Limb (tissue), 2 donors: ENCODE measurements at regions not wholly inside any gene's neighbourhood (a gene's known extent, or its start where the extent isn't known, plus 50 kb on each side); places are given as distances from the start of the nearest gene placed in this dataset.
A peak's percentile ranks its signal among the peaks of the same experiment; 100 is the strongest.

Experiments
- DNase-seq, 2 donors: peaks; one replicate each; pipeline ENCODE4 v3.0.0-alpha.2; 2016; ENCODE audit errors: extremely low spot score in 2 of 2

DNA sequence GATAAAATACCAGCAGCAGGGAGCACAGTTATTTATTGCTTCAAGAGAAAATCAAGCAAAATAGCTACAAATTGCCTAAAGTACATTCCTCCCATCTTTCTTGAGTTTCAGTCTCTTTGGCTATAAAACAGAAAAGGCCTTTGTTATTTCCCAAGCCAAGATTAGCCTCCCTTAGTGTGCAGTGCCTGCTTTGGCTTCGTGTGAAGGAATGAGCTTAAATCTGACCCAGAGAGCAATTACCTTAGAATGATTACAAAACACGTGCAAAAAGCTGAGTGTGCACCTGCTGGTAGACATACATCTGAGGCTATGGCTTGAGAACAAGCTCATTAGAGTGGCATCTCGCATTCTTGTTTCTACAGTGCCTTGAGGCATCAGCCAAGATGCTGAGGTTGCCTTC is 250.8 kb downstream of the C4orf33 start:
- DNase-seq, result no peak

DNA sequence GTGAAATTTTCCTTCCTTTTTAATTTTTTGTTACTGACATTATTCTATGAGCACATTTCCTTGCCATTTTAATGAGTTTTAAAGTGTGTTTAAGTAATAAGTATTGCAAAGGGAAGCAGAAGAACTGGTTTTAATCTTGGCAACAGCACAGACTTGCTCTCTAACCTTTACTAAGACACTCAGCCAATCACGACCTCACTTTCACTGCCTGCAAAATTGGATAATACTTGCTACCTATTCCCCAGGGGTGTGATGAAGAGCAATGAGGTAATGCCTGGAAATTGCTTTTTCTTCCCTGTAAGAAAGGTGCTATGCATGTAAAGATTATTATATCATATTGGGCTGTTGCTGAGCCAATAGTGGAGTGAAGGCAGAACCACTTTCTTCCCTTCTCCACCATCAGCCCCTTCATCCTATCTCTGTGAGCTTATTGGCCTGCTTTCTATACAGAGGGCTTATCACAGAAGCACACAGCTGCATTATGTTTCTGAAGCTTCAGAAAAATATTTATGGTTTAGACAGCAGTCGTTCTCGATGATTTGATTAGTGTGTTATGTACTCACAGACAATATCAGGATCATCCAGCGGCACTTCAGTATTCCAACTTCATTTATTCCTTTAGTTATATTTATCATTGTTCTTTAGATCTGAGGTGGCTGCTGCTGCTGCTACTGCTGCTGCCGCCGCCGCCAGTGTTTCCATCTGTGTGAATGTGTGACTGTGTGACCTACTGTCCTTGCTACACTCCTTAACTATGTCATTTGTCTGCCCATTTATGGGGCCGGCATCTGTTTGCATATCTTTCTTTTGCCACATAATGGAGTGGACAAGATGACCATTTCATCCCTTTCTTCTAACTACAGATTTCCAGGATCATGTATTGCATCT is 255.1 kb downstream of the C4orf33 start:
- DNase-seq, result peak in 1 of 2 donors; percentile 58

DNA sequence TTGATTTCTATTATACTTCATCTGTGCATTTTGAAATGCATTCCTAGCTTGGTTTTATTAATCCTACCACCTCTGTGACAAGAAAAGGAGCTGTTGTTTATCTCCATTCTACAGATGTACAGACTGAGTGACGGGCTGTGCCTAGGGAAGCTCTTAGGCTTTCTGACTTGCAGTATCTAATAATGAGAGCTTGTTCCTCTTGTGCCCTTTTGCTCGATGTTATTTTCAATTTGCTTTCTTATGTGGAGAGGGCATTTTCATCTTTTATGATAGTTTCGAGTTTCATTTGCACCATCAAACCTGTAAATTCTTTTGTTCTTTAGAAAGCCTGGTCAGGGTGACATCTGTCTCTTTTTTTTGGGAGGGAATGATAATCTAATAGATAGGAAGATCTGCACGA is 256.5 kb downstream of the C4orf33 start:
- DNase-seq, result no peak

DNA sequence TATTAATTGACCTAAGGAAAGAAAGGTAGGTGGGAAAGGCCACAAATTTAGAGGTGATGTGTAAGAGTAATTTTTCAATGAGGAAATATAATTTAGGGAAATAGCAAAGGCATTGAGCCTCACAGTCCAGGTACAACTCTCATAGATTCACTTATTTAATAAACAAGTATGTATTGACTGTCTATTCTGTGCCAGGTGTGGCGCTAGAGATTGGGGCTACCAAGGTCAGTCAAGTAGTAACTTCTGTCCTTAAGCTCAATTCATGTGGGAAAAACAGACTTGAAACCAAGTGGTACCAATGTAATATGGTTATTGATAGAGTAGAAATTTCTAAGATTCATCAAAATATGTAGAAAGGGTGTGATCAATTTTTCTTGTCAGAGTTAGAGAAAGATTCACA is 257.5 kb downstream of the C4orf33 start:
- no peak for DNase-seq

DNA sequence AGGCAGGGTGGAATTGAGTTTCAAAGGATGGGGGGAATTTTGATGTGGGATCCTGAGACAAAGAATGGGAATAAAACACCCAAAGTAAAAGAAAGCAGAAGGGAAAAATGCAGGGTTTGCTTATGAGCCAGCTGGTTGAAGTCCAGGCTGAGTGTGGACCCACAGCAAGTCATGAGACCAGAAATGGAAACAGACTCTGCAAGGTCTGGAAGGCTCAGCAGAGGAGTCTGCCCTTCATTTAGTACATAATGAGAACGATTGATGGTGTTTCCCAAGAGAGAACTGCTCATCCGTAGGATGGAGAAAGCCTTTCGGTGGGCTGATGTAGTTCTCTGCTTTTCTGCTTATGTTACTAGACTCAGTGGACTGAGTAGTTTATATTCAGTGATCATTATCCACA is 259.1 kb downstream of the C4orf33 start:
- no peak for DNase-seq

DNA sequence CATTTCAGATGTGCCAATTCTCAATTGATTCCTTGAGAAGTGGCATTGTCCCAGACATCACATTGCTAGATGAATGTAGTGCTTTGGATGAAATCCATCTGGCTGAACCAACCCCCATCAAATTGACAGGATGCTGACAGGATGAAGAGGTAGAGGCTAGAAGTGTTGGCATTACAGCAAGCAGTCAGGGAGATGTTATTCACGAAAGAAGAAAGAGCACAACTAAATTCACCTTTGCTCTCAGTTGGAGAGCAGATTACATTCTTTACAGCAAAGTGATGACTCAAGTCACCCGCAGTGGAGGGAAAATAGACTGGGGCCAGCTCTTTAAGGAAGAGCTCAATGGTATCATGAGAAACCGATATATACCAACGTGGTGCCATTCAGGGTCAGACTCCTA is 259.6 kb downstream of the C4orf33 start:
- DNase-seq, result no peak

DNA sequence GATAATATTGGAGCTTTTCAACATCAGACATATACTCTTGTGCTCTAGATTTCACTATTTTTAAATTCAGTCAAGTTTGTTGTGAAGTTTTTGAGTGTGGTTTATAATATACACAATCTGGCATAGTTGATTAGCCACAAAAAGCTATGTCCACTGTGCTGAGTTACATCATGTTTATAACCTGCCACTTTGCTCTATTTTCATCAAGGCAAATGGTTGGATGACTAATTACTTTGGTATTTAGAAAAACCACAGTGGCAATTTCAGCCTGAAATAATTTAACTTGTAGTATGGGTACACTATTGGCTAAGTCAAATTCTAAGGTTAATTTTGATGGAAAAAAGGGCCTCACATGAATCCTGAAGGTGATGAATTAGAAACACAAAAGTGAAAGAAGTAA is 262.6 kb downstream of the C4orf33 start:
- no peak for DNase-seq

DNA sequence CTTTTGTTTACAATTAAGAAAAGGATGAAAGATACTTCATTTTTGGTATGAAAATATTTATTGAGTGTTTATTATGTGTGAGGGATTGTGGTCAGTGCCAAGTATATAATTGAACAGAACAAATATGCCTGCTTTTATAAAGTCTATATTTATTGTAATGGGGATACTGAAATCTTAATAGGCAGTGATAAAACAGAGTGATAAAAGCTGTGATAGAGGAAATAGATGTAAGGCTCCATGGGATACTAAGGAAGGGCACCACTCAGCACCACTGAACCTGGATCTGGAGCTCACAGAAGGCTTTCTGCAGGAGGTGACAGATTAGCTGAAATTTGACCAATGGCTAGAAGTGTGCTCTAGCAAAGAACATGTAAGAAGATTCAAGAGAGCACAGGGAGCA is 263.5 kb downstream of the C4orf33 start:
- DNase-seq, result no peak

DNA sequence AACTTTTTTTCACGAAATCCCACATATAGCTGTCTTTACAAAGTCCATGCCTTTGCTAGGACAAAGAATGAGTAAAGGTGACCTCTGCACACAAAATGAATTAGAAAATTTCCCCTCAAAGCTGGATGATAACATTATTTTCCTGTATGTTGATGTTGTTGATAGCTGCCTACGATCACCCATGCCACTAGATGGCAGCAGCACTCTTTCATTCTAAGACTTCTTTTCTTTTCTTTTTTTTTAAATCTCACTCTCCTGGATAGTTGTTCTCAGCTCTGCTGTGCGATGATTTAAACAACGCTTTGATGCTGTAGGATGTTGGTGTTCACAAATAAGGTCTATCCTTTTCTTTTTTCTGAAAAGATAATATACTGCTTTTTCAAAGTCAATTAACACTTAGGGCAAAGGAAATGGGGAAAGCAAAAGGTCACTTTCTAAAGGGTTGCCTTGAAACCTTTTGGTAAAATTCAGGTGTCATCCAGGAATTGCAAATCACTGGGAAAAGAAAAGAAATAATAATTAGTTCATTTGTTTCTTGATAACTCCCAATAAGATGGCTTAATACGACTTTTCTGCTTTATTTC is 266.8 kb downstream of the C4orf33 start:
- peak; percentile 69 to 90 for DNase-seq

DNA sequence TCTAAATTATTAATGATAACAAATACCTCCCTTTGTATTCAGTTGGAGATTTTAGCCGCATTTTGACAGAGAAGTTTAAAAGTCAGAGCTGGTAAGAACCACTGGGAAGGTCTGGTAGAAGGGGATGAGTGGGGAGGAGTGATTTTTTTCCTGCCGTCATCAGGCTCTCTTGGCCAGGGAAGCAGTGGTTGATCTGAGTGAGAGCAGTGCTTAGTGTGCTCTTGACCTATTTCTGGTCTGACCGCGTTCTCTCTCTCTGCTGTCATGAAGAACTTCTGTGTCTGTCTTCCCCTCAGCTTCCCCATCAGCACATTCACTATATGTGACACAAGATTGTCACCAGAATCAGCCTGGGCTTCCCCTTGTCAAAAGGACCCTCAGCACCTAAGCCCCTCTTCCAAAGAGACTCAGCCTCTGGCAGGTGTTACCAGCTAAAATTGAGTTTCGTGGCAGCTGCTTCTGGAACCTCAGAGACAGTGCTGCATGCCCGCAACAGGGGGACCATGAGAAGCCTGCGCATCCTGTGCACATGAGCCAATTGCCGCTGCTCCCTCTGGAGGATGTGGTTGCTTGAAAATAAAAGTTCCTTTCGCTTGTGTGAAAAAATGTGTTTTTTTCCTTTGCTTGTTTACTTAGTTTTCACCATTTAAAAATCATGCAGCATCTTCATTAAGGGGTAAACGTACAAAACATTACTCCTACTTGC is 268.9 kb downstream of the C4orf33 start:
- DNase-seq, result no peak

DNA sequence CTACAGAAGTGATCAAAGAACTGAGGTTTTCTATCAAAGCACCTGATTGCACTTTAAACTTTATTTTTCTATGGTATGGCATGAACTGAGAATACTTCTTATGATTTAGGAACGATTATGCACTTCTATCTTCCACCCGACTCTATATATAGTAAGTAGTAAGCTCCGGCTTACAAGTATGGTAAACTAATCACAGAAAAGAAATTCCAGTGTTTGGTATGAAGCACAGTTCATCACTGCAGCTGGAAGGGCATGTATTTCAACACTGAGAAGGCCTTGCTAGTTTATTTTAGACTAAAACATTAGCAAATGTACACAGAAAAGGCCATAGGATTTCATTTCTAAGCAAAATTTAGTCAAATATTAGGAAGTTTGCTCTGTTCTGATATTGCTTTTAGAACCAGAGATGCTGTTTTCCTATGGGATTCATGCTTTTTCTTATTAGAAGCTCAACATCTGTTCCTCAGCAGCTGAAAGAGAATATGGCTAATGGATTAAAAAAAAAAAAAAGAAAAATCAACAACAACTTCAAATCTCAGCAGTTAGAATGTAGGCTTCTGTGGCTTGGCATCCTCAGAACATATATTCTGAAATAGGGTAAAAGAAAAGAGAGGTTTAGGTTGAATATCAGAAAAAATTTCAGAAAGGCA is 273.5 kb downstream of the C4orf33 start:
- DNase-seq, result peak in 1 of 2 donors; percentile 40

DNA sequence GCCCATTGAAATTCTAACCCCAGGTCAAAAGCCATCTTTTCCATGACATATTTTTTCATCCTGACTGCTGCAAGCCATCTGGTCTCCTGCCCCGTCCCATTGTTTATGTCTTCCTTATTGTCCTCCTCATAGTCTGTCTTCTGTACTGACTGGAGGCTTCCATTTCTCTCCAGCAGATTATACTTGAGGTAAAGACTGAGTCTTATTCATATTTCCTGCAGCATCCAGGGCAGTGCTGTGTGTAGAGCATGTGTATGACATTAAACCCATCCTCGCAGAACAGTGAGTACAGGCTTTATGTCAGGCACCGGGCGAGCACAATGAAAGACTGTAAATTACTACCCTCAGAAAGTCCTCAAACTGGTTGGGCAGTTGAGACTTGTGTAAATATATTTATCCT is 275.1 kb downstream of the C4orf33 start:
- DNase-seq, result no peak

DNA sequence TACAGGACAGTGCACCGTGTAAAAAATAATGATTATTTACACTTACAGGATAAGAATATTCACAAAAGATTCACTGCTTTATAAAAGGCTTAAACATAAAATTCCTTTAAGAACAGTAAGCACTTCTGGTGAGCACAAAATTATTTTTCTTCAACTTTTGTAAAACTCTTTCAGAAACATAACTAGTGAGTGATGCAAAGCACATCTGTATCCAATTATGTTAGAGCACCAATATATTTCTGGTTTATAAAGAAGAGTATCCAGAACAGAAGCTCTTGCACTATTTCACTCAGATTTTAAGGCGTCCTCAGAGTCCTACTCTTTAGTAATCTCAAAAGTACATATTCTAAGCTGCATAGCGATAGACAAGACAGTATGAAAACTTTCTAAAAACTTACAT is 276.0 kb downstream of the C4orf33 start:
- peak in 1 of 2 donors; percentile 57 for DNase-seq

DNA sequence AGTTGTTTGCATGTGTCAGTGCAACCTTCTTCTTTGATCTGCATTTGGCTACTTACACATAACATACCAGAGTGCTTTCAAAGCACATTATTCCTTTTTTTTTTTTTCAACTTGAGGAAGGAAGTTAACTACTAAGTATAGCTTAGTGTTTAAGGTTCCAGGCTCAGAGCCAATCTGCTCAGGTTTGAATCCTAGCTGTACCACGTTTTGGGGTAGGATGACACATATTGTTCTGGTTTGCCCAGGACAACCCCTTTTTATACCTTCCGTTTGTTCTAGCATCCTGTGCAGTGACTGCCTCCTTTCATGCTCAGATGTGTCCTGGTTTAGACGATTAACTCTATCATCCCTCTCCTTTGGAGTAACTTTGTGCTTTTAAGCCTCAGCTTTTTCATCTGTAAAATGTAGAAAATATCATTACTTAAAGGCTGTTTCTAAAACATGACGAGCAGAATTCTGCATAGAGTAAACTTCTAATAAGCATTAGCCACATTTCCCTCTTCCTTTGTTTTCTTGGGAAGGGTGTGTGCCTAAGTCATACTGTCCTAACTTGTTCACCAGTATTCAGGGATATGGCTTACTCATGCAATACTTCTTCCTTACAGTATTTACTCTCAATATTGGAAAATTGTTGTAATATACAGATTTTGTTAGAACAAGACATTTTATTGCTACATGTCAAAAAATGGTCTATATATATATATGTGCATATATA is 281.3 kb downstream of the C4orf33 start:
- no peak for DNase-seq

DNA sequence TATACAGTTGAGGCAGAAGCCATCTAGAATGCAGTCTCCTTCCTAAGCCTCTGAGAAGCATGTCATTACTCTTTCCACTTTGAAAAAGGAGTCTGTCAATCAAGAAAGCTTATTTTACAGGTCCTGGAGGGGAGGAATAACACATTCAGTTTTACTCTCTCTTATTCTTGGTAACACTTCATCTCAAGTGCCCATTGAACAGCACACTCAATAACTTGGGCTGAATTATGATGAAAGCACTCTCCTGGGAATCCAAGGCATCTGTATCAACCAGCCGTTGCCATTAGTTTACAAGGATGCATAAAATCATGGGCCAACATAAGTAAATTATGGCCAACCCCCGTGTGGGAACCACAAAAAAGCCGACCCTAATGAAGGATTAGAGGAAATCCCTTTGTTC is 282.4 kb downstream of the C4orf33 start:
- DNase-seq, result no peak

DNA sequence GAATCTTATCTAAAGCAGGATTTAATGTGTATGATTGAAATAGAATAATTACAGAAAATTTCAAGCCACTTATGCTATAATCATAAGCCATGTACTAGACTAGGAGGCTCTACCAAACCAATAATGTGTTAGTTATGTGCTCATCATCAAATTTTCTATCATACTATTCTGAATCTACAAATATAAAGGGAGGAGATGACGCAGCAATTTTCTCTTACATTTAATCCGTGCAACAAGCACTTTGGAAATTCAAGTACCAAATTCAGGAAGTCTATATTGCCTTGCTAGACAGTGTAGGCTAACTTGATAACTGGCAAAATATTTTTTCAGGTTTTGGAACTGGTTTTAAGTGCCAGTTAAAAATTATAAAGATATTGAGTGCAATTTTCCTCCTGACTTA is 283.5 kb downstream of the C4orf33 start:
- no peak for DNase-seq

DNA sequence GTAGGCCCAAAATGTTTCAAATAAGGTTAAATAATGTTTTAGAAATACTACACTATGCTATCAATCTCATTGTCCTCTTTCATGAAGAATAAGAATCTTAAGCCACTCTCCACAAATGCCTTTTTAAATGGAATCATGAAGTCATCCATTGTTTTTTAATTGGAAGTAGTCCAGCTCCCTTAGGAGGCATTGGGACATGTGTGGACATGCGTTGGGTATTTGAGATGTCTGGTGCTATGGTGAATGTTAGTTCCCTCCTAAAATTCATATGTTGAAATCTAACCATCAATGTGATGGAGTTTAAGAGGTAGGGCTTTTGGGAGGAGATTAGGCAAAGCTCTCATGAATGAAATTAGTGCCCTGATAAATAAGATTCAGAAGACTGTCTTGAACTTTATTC is 289.0 kb downstream of the C4orf33 start:
- DNase-seq, result no peak

DNA sequence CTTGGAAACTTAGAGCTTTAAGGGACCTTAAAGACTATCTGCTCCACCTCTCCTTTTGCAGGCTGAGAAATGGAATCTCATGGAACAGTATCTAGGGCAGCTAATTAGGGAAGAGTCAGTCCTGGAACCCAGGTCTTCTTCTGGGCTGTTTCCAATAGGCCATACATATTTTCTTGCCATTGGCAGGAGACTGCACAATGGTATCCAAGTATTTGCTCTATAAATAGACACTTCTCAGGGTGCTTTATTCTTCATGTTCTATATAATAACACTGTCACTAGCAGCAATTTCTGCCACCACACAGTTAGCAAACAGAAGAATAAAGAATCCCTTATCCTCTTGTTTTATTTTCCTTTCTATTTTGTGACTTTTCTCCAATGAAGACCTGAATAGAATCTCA is 291.7 kb downstream of the C4orf33 start:
- DNase-seq, result no peak

DNA sequence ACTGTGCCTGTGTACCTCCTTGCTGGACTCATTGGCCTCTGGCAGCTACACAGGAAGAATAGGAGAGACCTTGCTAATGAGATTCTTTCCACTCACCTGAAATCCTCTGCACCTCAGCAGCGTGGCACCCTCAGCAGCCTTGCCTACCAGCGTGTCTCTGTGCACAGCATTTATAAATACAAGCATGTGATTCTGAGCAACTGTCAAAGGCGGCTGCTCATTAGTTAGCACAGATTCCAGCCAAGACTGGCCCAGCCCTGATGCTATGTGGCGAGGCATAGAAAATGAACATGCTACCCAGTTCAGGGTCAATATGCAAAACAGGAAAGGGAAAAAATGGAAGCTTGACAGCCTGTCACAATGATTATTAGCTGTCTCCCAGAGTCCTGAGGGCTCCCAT is 298.0 kb downstream of the C4orf33 start:
- DNase-seq, result no peak

DNA sequence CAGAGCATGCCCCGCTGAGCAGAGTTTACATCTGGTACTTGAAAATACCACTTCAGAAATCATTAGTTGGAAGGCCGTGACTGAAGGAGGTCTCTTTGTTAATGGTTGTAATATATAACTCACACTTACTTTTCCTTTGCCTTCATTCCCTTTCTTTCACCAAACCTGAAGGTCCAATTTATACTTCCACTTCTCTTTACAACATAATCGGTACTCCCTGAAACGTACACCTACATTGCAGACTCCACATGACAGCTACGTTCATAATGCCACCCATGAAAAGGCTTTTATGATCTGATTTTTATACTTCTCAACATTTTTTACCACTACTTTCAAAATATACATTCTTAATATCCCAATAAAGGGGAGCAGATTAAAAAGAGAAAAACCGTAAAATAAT is 298.7 kb downstream of the C4orf33 start:
- no peak for DNase-seq

DNA sequence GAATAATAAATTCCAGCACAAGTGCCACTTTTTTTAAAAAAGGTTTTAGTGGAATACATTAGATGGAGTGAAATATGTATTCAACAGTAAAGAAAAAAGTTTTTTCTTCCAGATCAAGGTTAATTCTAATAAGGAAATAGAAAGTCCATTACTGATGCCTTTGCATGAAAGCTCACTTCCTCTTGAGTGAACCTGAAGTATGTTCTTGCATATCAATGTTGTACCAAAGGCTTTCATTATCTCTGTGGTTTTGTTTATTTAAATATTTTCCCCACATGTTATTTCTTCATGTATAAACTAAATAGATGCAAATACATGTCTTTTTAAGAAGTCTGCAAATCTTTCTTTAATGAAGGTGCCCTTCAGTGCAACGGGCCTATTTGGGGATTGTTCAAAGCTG is 307.9 kb downstream of the C4orf33 start:
- DNase-seq, result no peak
